ENCODE measurements at regions not wholly inside any gene's neighbourhood (a gene's known extent, or its start where the extent isn't known, plus 50 kb on each side); places are given as distances from the start of the nearest gene placed in this dataset.

GRCh38 chr5:159819591-159820411 is 96.5 kb upstream of the ADRA1B start:
- Histone ChIP-seq H3K9me3 (ENCODE audit: control insufficient read depth in 4 of 4, low read length in 3 of 4) (no peaks in the 10 kb centered on the region), H3K27ac (ENCODE audit: low read depth in 1 of 2, low read length in 2 of 2) (peak overlapping the region in 1 of 2 donors; percentile 35), H3K9ac (ENCODE audit: low read depth in 1 of 2, low read length in 2 of 2) (no peak overlapping the region), H3K36me3 (ENCODE audit: control insufficient read depth in 4 of 4, insufficient read depth in 3 of 4, low read depth in 1 of 4, low read length in 3 of 4) (no peaks in the 10 kb centered on the region), H3K27me3 (ENCODE audit: control insufficient read depth in 4 of 4, insufficient read depth in 4 of 4, low read length in 3 of 4) (no peaks in the 10 kb centered on the region), H3K4me1 (ENCODE audit: control insufficient read depth in 4 of 4, insufficient read depth in 4 of 4, low read length in 3 of 4) (no peaks in the 10 kb centered on the region), H3K4me3 (ENCODE audit: low read depth in 1 of 3, low read length in 3 of 3) (no peak overlapping the region)
- 55% methylated on average over 9 of the region's 9 CpGs for WGBS
- DNase-seq (ENCODE audit: low spot score) = no peak
- TF ChIP-seq RXRA (IDR thresholded peaks at IDR 0.05) (peak in 1 of 2 donors; percentile 16), ZBTB33 (IDR thresholded peaks at IDR 0.05) (no peak), NR2F2 (IDR thresholded peaks at IDR 0.05) (peak; percentile 88), SP1 (IDR thresholded peaks at IDR 0.05) (peak; percentile 50), GABPA (IDR thresholded peaks at IDR 0.05 in 1 of 2, conservative IDR thresholded peaks at IDR 0.05 in 1 of 2) (no peak), FOXA1 (IDR thresholded peaks at IDR 0.05) (no peak), MAX (IDR thresholded peaks at IDR 0.05) (no peak), TAF1 (conservative IDR thresholded peaks at IDR 0.05) (no peak), FOXA2 (IDR thresholded peaks at IDR 0.05) (no peak), HNF4G (IDR thresholded peaks at IDR 0.05) (no peak), ATF3 (IDR thresholded peaks at IDR 0.05) (no peak), REST (IDR thresholded peaks at IDR 0.05) (no peak), RAD21 (IDR thresholded peaks at IDR 0.05) (peak in 1 of 2 donors; percentile 27), EGR1 (IDR thresholded peaks at IDR 0.05; ENCODE audit: low read depth in 2 of 2) (no peak), JUND (IDR thresholded peaks at IDR 0.05) (peak; percentile 61 to 85), HNF4A (conservative IDR thresholded peaks at IDR 0.05) (no peak), YY1 (IDR thresholded peaks at IDR 0.05) (no peak), CTCF (IDR thresholded peaks at IDR 0.05; ENCODE audit: low read depth, low read length, missing input control) (no peak)
